Muscle of back (tissue), 3 donors: ENCODE measurements at regions not wholly inside any gene's neighbourhood (a gene's known extent, or its start where the extent isn't known, plus 50 kb on each side); places are given as distances from the start of the nearest gene placed in this dataset.

Source experiments
- DNase-seq, 3 donors: peaks; one replicate each; pipeline versions ENCODE4 v3.0.0 to v3.0.0-alpha.2; 2013

GRCh38 chr2:136179602-136179975 lies 61.6 kb upstream of the CXCR4 start:
- no peak for DNase-seq

GRCh38 chr2:136178941-136179601 lies 61.1 kb upstream of the CXCR4 start:
- DNase-seq, result no peak

GRCh38 chr2:136175868-136176267 lies 57.9 kb upstream of the CXCR4 start:
- DNase-seq, result no peak

- no peak for DNase-seq
These were observed 57.5 kb upstream of the CXCR4 start for GRCh38 chr2:136175466-136175865.

- DNase-seq, result no peak
These were observed 55.2 kb upstream of the CXCR4 start for GRCh38 chr2:136173126-136173525.

GRCh38 chr2:136171223-136171622 lies 53.3 kb upstream of the CXCR4 start:
- no peak for DNase-seq

- no peak for DNase-seq
These were observed 50.8 kb upstream of the CXCR4 start for GRCh38 chr2:136168720-136169119.

GRCh38 chr2:136167721-136168475 lies 49.9 kb upstream of the CXCR4 start:
- DNase-seq, result no peak
